SK-N-SH treated with all-trans-retinoic acid at 6 μM for 48 hours (cell line): ENCODE measurements at regions not wholly inside any gene's neighbourhood (a gene's known extent, or its start where the extent isn't known, plus 50 kb on each side); places are given as distances from the start of the nearest gene placed in this dataset.
A peak's percentile ranks its signal among the peaks of the same experiment; 100 is the strongest.

Experiments
- ATAC-seq: fragments of 200-7000 bp; cut with Tn5 transposase; 3 replicates; pipeline ENCODE4 v1.9.1; 2020; ENCODE audit warnings: mild to moderate bottlenecking, moderate library complexity
- ARNTL ChIP-seq: fragments of 450-650 bp; formaldehyde crosslinking; IDR thresholded peaks from 2 replicates; pipeline ENCODE4 v1.5.0; 2020; ENCODE audit warnings: low read depth, mild to moderate bottlenecking, moderate library complexity, borderline replicate concordance
- BACH2 ChIP-seq: fragments of 250-450 bp; sonication (Bioruptor Pico); IDR thresholded peaks from 2 replicates; pipeline ENCODE4 v1.9.0; 2021; ENCODE audit warnings: mild to moderate bottlenecking, borderline replicate concordance
- CSDC2 ChIP-seq: fragments of 250-450 bp; sonication (Bioruptor Pico); IDR thresholded peaks from 2 replicates; pipeline ENCODE4 v1.5.0; 2020; ENCODE audit warnings: mild to moderate bottlenecking, moderate library complexity
- ESRRG ChIP-seq: fragments of 250-450 bp; sonication (Bioruptor Pico); IDR thresholded peaks from 2 replicates; pipeline ENCODE4 v1.6.1; 2021; ENCODE audit warnings: mild to moderate bottlenecking
- GLIS3 ChIP-seq: fragments of 250-450 bp; sonication (Bioruptor Pico); IDR thresholded peaks from 2 replicates; pipeline ENCODE4 v1.5.0; 2020; ENCODE audit warnings: mild to moderate bottlenecking, moderate library complexity
- ISL1 ChIP-seq: fragments of 250-450 bp; sonication (Bioruptor Pico); IDR thresholded peaks from 2 replicates; pipeline ENCODE4 v2.1.2; 2022; ENCODE audit warnings: mild to moderate bottlenecking, moderate library complexity
- OSR1 ChIP-seq: fragments of 250-450 bp; sonication (Bioruptor Pico); IDR thresholded peaks from 2 replicates; pipeline ENCODE4 v1.8.0; 2022; ENCODE audit warnings: moderate library complexity, mild to moderate bottlenecking, inconsistent platforms
- PPARA ChIP-seq: fragments of 250-450 bp; sonication (Bioruptor Pico); IDR thresholded peaks from 2 replicates; pipeline ENCODE4 v1.5.0; 2020; ENCODE audit warnings: mild to moderate bottlenecking, borderline replicate concordance
- RARB ChIP-seq: fragments of 250-450 bp; sonication (Bioruptor Pico); IDR thresholded peaks from 2 replicates; pipeline ENCODE4 v1.8.0; 2021; ENCODE audit warnings: mild to moderate bottlenecking, moderate library complexity
- TCF4 ChIP-seq: fragments of 250-450 bp; sonication (Bioruptor Pico); IDR thresholded peaks from 2 replicates; pipeline ENCODE4 v1.8.0; 2021; ENCODE audit warnings: mild to moderate bottlenecking, moderate library complexity, borderline replicate concordance
- ZC3H10 ChIP-seq: fragments of 250-450 bp; sonication (Bioruptor Pico); IDR thresholded peaks from 2 replicates; pipeline ENCODE4 v1.5.1; 2021; ENCODE audit warnings: mild to moderate bottlenecking, moderate library complexity
- ZFP3 ChIP-seq: fragments of 250-450 bp; sonication (Bioruptor Pico); IDR thresholded peaks from 2 replicates; pipeline ENCODE4 v1.5.0; 2020; ENCODE audit warnings: mild to moderate bottlenecking, moderate library complexity
- ZFP30 ChIP-seq: fragments of 450-650 bp; formaldehyde crosslinking; IDR thresholded peaks from 2 replicates; pipeline ENCODE4 v1.5.0; 2022; ENCODE audit warnings: mild to moderate bottlenecking, moderate library complexity
- ZNF565 ChIP-seq: fragments of 450-650 bp; formaldehyde crosslinking; conservative IDR thresholded peaks from 2 replicates; pipeline ENCODE4 v1.5.0; 2020; ENCODE audit warnings: low read depth, mild to moderate bottlenecking, moderate library complexity
- ZNF70 ChIP-seq: fragments of 450-650 bp; formaldehyde crosslinking; IDR thresholded peaks from 2 replicates; pipeline ENCODE4 v1.5.0; 2020; ENCODE audit warnings: mild to moderate bottlenecking, moderate library complexity
- ZNF8 ChIP-seq: fragments of 450-650 bp; formaldehyde crosslinking; IDR thresholded peaks from 2 replicates; pipeline ENCODE4 v1.5.0; 2020; ENCODE audit warnings: mild to moderate bottlenecking, moderate library complexity
- TF ChIP-seq, protein P1 (sequence below): fragments of 250-450 bp; sonication (Bioruptor Pico); IDR thresholded peaks from 2 replicates; pipeline ENCODE4 v1.8.0; 2021; ENCODE audit warnings: low read depth, mild to moderate bottlenecking, moderate library complexity, borderline replicate concordance
- TF ChIP-seq, protein P2 (sequence below): fragments of 250-450 bp; sonication (Bioruptor Pico); IDR thresholded peaks from 2 replicates; pipeline ENCODE4 v1.5.1; 2020; ENCODE audit warnings: low read depth, mild to moderate bottlenecking, moderate library complexity
- TF ChIP-seq, protein P3 (sequence below): fragments of 250-450 bp; sonication (Bioruptor Pico); IDR thresholded peaks from 2 replicates; pipeline ENCODE4 v1.5.0; 2020; ENCODE audit warnings: mild to moderate bottlenecking, moderate library complexity
- TF ChIP-seq, protein P4 (sequence below): fragments of 250-450 bp; sonication (Bioruptor Pico); IDR thresholded peaks from 2 replicates; pipeline ENCODE4 v1.8.0; 2020; ENCODE audit warnings: mild to moderate bottlenecking, moderate library complexity, borderline replicate concordance

DNA sequence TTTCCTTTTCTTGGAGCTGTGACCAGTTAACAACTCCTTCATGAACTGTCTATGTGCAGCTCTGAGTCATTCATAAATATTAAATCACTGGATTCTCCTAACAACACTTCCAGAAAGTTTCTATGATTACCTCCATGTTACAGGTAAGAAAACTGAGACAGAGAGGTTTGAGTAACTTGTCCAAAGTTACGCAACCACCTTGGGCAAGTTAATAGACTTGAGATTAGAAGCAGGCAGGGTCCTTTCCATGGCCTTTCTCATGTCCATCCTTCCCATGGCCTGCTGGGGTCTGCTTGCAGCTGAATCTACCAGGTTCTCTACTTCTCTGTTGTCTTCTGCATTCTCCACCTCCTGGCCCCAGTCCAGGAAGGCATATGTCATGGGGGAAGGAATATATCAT is 648.8 kb upstream of the MKI67 start:
- TF ChIP-seq ISL1 (CRISPR knock-in tag) (no peak), RARB (CRISPR knock-in tag) (no peak), ZFP30 (CRISPR knock-in tag) (no peak), ZNF70 (no peak), PPARA (CRISPR knock-in tag) (no peak), ZNF8 (no peak), GLIS3 (CRISPR knock-in tag) (no peak), ZFP3 (CRISPR knock-in tag) (no peak)
- TF ChIP-seq, protein P1, sequence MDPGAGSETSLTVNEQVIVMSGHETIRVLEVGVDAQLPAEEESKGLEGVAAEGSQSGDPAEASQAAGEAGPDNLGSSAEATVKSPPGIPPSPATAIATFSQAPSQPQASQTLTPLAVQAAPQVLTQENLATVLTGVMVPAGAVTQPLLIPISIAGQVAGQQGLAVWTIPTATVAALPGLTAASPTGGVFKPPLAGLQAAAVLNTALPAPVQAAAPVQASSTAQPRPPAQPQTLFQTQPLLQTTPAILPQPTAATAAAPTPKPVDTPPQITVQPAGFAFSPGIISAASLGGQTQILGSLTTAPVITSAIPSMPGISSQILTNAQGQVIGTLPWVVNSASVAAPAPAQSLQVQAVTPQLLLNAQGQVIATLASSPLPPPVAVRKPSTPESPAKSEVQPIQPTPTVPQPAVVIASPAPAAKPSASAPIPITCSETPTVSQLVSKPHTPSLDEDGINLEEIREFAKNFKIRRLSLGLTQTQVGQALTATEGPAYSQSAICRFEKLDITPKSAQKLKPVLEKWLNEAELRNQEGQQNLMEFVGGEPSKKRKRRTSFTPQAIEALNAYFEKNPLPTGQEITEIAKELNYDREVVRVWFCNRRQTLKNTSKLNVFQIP: no peak
- TF ChIP-seq, protein P2, sequence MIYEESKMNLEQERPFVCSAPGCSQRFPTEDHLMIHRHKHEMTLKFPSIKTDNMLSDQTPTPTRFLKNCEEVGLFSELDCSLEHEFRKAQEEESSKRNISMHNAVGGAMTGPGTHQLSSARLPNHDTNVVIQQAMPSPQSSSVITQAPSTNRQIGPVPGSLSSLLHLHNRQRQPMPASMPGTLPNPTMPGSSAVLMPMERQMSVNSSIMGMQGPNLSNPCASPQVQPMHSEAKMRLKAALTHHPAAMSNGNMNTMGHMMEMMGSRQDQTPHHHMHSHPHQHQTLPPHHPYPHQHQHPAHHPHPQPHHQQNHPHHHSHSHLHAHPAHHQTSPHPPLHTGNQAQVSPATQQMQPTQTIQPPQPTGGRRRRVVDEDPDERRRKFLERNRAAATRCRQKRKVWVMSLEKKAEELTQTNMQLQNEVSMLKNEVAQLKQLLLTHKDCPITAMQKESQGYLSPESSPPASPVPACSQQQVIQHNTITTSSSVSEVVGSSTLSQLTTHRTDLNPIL (CRISPR knock-in tag): no peak
- no peak for ATAC-seq

DNA sequence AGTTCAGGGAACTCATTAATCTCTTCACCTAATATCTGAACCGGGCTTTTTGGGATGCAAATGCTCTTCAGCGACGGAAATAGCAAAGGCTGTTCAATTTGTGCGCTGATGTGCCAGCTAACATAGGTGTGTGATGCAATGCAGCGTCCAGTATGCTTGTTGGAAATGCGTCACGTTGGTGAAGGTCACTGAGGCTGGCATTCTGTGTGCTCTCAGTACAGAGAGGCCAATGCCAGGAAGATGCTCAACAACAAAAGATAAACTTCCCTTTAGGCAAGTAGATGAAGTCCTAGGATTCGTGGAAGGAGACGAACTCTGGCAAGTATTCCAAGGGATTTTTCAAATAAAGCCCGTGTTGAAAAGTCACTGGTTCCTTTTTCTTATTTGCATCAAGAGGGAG is 649.5 kb upstream of the MKI67 start:
- no peak for ATAC-seq
- TF ChIP-seq ZNF70 (no peak), GLIS3 (CRISPR knock-in tag) (no peak), ZFP30 (CRISPR knock-in tag) (no peak), ZNF565 (CRISPR knock-in tag) (no peak), ZFP3 (CRISPR knock-in tag) (no peak), ZC3H10 (CRISPR knock-in tag) (no peak), CSDC2 (CRISPR knock-in tag) (no peak), RARB (CRISPR knock-in tag) (no peak), BACH2 (CRISPR knock-in tag) (no peak), ARNTL (CRISPR knock-in tag) (no peak), ESRRG (no peak), TCF4 (CRISPR knock-in tag) (no peak), OSR1 (CRISPR knock-in tag) (no peak), ISL1 (CRISPR knock-in tag) (no peak), ZNF8 (no peak)
- TF ChIP-seq, protein P1: no peak
- TF ChIP-seq, protein P3, sequence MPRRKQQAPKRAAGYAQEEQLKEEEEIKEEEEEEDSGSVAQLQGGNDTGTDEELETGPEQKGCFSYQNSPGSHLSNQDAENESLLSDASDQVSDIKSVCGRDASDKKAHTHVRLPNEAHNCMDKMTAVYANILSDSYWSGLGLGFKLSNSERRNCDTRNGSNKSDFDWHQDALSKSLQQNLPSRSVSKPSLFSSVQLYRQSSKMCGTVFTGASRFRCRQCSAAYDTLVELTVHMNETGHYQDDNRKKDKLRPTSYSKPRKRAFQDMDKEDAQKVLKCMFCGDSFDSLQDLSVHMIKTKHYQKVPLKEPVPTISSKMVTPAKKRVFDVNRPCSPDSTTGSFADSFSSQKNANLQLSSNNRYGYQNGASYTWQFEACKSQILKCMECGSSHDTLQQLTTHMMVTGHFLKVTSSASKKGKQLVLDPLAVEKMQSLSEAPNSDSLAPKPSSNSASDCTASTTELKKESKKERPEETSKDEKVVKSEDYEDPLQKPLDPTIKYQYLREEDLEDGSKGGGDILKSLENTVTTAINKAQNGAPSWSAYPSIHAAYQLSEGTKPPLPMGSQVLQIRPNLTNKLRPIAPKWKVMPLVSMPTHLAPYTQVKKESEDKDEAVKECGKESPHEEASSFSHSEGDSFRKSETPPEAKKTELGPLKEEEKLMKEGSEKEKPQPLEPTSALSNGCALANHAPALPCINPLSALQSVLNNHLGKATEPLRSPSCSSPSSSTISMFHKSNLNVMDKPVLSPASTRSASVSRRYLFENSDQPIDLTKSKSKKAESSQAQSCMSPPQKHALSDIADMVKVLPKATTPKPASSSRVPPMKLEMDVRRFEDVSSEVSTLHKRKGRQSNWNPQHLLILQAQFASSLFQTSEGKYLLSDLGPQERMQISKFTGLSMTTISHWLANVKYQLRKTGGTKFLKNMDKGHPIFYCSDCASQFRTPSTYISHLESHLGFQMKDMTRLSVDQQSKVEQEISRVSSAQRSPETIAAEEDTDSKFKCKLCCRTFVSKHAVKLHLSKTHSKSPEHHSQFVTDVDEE (CRISPR knock-in tag): no peak

DNA sequence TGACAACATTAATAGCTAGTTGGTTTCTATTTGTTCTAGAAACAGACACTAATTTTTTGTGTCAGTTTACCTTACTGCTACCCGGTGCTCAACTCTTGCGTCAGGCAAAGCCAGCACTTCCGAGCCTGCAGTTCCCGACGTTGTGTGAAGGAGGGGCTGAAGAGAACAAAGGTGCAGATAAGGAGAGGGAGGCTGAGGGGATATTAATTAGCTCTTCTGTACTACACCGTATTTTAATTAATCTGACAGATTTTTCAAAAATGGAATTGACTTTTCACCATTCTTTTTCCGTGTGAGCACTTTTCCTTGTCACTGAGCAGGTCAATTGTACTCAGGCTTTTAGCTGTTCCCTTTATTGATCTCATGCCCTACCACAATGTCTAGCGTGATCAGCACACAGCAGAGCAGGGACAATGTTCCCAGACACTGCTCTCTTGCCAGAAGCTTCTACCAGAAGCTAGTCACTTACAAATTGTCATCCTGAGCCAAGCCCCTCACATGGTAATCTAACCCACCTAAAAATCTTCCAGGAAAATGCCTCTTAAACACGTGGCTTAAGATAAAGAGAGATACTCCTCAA is 650.5 kb upstream of the MKI67 start:
- no peak for ATAC-seq
- TF ChIP-seq OSR1 (CRISPR knock-in tag): no peak
- no peak for TF ChIP-seq ESRRG
- TF ChIP-seq BACH2 (CRISPR knock-in tag): no peak
- TF ChIP-seq ZNF70: no peak
- TF ChIP-seq ZC3H10 (CRISPR knock-in tag): no peak
- TF ChIP-seq TCF4 (CRISPR knock-in tag): no peak
- no peak for TF ChIP-seq GLIS3 (CRISPR knock-in tag)

DNA sequence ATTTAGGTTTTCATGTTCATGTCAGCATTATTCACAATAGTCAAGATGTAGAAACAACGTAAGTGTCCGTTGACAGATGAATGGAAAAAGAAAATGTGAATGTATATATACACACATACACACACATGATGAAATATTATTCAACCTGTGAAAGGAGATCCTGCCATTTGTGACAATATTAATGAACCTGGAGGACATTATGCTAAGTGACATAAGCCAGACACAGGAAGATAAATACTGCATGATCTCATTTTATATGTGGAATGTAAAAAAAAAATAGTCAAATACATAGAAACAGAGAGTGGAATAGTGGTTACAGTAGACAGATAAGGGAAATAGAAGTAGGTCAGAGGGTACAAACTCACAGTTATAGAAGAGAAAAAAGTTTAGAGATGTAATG is 651.1 kb upstream of the MKI67 start:
- no peak for ATAC-seq
- TF ChIP-seq ISL1 (CRISPR knock-in tag): peak; percentile 20; the same call in 1 of the 2 replicates
- TF ChIP-seq, protein P2 (CRISPR knock-in tag): peak; percentile 56; the same call in 1 of the 2 replicates
- TF ChIP-seq TCF4 (CRISPR knock-in tag): 0 out of 2 replicates have a peak, but pooled peaks have one; percentile 26
- TF ChIP-seq, protein P4, sequence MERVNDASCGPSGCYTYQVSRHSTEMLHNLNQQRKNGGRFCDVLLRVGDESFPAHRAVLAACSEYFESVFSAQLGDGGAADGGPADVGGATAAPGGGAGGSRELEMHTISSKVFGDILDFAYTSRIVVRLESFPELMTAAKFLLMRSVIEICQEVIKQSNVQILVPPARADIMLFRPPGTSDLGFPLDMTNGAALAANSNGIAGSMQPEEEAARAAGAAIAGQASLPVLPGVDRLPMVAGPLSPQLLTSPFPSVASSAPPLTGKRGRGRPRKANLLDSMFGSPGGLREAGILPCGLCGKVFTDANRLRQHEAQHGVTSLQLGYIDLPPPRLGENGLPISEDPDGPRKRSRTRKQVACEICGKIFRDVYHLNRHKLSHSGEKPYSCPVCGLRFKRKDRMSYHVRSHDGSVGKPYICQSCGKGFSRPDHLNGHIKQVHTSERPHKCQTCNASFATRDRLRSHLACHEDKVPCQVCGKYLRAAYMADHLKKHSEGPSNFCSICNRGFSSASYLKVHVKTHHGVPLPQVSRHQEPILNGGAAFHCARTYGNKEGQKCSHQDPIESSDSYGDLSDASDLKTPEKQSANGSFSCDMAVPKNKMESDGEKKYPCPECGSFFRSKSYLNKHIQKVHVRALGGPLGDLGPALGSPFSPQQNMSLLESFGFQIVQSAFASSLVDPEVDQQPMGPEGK (CRISPR knock-in tag): no peak
